Stromal cell of bone marrow (primary cell): ENCODE measurements at regions not wholly inside any gene's neighbourhood (a gene's known extent, or its start where the extent isn't known, plus 50 kb on each side); places are given as distances from the start of the nearest gene placed in this dataset.

Experiments used
- DNase-seq: peaks from one replicate; pipeline ENCODE4 v3.0.0-alpha.2; 2012; ENCODE audit warnings: low read depth

- peak; percentile 94 for DNase-seq
Measured at GRCh38 chr12:87157791-87158190, 871.4 kb downstream of the C12orf50 start.

- DNase-seq, result peak; percentile 43
Measured at GRCh38 chr12:87155621-87156020, 873.6 kb downstream of the C12orf50 start.

GRCh38 chr12:87152841-87153528 lies 876.2 kb downstream of the C12orf50 start:
- DNase-seq, result no peak

- DNase-seq, result no peak
Measured at GRCh38 chr12:87152075-87152474, 877.1 kb downstream of the C12orf50 start.

GRCh38 chr12:87150969-87151662 lies 878.1 kb downstream of the C12orf50 start:
- no peak for DNase-seq

GRCh38 chr12:87142342-87142741 lies 886.2 kb upstream of the MGAT4C start:
- peak; percentile 49 for DNase-seq

GRCh38 chr12:87141091-87141490 lies 884.9 kb upstream of the MGAT4C start:
- no peak for DNase-seq

GRCh38 chr12:87140262-87140661 lies 884.1 kb upstream of the MGAT4C start:
- DNase-seq, result peak; percentile 78

GRCh38 chr12:87137220-87137619 lies 881.0 kb upstream of the MGAT4C start:
- DNase-seq, result no peak

GRCh38 chr12:87136330-87136976 lies 880.3 kb upstream of the MGAT4C start:
- DNase-seq, result no peak

GRCh38 chr12:87127272-87127671 lies 871.1 kb upstream of the MGAT4C start:
- peak; percentile 75 for DNase-seq

GRCh38 chr12:87121896-87122295 lies 865.7 kb upstream of the MGAT4C start:
- no peak for DNase-seq

GRCh38 chr12:87120440-87120839 lies 864.2 kb upstream of the MGAT4C start:
- DNase-seq, result no peak

GRCh38 chr12:87119713-87120112 lies 863.5 kb upstream of the MGAT4C start:
- no peak for DNase-seq

- DNase-seq, result no peak
Measured at GRCh38 chr12:87117526-87117925, 861.3 kb upstream of the MGAT4C start.

- DNase-seq, result no peak
Measured at GRCh38 chr12:87116780-87117179, 860.6 kb upstream of the MGAT4C start.

GRCh38 chr12:87112571-87113345 lies 856.6 kb upstream of the MGAT4C start:
- no peak for DNase-seq

- no peak for DNase-seq
Measured at GRCh38 chr12:87107766-87108165, 851.6 kb upstream of the MGAT4C start.

- DNase-seq, result no peak
Measured at GRCh38 chr12:87107270-87107669, 851.1 kb upstream of the MGAT4C start.

GRCh38 chr12:87096082-87096585 lies 839.9 kb upstream of the MGAT4C start:
- DNase-seq, result no peak

GRCh38 chr12:87094356-87094755 lies 838.2 kb upstream of the MGAT4C start:
- no peak for DNase-seq

GRCh38 chr12:87092421-87092820 lies 836.2 kb upstream of the MGAT4C start:
- DNase-seq, result no peak
